C1 segment of cervical spinal cord (tissue), 14 donors: ENCODE measurements at regions not wholly inside any gene's neighbourhood (a gene's known extent, or its start where the extent isn't known, plus 50 kb on each side); places are given as distances from the start of the nearest gene placed in this dataset.

Experiments
- DNase-seq, 14 donors: peaks; one replicate each; lab custom pipeline; 2025; lab: John Stamatoyannopoulos, UW

DNA sequence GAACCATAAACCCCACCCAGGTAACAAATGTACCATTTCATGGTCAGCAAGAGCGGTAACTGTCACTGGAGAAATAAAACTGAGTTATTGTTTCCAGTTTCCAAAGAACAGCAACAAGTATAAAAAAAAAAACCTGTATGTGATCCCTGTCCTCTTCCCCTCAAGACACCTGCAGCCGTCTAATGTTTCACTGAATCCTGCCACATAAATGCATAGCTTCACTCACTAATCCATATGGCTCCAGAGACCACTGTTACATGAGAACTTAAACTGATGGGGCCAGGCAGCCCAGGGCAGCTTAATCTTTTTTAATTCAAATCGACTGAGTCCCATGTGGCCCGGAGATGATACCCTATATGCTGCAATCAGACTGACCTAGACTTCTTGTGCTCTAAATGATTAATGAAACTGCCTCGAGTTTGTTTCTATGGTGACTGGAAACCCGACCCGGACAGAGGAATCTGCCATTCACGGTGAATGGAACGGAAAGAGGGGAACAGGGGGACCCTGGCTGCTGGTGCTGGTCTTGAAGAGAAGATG lies 60.9 kb upstream of the SIX2 start:
- DNase-seq: no peak

DNA sequence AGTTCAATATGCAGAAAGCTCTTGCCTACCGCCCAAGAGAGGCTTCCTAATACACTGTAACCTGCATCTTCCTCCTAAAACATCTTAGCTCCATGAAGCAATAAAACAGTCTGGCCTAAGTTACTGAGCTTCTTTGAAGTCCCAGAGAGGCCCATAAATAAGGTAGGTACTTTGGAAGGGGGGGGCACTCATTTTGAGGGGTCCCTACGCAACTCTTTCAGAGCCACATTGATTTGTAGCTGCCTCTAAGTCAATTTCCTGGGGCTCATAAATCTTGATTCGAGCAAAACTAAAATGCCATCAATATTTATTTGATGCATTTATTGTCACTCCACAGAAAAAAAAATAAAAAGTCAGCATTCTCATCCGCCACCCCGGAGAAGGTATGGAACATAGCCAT lies 60.4 kb upstream of the SIX2 start:
- no peak for DNase-seq

DNA sequence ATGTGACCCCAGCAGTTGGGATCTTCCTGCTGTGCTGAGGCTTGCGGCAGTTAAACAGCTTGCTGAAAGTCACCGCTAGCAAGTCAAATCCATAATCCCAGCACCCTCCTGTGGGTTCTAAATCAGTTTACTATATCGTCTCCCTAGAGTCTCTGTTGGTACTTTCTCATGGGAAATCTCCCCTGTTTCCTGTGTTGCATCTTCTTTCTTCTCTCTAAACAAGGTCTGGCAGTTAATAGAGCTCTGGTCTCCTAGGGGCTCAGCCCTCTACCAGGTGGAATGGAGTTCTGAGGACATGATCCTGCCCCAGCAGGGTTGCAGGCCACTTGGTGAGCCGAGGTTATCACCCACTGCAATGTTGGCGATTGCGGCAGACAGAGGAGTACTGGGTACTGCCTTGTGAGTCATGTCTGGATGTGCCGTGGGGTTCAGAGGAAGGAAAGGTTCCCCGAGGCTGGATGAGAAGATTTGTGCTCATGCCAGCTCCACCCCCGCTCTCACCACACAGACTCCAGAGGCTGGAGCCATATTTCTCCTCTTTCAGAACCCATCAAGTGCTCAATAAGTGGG lies 59.4 kb upstream of the SIX2 start:
- no peak for DNase-seq

DNA sequence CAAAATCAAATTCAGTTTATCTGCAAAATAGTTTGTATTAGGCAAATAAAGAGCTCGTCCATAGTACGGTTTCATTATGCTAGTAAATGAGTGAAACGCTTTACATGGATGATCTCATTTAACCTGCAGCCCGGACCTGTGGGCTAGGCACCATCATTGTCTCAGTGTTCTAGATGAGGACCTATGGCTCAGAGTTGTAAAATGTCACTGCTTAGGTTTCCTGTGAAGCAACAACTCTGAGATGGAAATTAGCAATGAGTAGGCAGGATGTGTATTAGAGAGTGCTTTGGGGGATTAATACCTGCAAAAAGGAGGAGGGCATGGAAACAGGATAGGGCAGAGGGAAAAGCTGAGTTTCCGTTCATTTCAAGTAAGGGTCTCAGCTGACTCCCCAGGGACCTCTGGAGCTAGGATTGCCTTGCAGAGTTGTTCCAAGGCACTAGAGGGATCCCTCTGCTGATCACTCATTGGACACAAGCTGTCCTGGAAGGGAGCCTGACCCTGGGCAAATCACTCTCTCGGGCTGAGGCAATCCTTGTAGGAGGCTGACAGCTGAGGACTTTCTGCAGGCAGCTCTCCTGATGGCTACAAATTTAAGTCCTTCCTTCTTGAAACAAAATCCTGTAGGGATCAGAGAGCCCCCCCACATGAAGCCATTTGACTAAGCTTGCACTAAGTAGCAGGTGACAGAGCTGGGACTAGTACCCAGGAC lies 58.8 kb upstream of the SIX2 start:
- DNase-seq: no peak
